Lower leg skin (tissue), 3 donors: ENCODE measurements at regions not wholly inside any gene's neighbourhood (a gene's known extent, or its start where the extent isn't known, plus 50 kb on each side); places are given as distances from the start of the nearest gene placed in this dataset.

Experiments
- CTCF ChIP-seq, 3 donors: fragments of 450-650 bp; IDR thresholded peaks; one replicate each; pipeline ENCODE4 v1.5.1; 2016; ENCODE audit warnings: antibody characterized with exemption in 3 of 3, mild to moderate bottlenecking in 3 of 3, moderate library complexity in 2 of 3
- POLR2A ChIP-seq, 2 donors: fragments of 450-650 bp; IDR thresholded peaks; one replicate each; pipeline ENCODE4 v1.6.1; 2016 to 2017; ENCODE audit warnings: antibody characterized with exemption in 2 of 2, mild to moderate bottlenecking in 1 of 2, moderate library complexity in 1 of 2

GRCh38 chr6:74805916-74806696 lies 399.7 kb downstream of the COL12A1 start:
- TF ChIP-seq CTCF (IDR thresholded peaks at IDR 0.05): no peak
- TF ChIP-seq POLR2A (IDR thresholded peaks at IDR 0.05): no peak
